Panc1 (cell line): ENCODE measurements at regions not wholly inside any gene's neighbourhood (a gene's known extent, or its start where the extent isn't known, plus 50 kb on each side); places are given as distances from the start of the nearest gene placed in this dataset.

ENCODE experiments used
- ATAC-seq: fragments of 200-7000 bp; cut with Tn5 transposase; 2 replicates; pipeline ENCODE4 v1.9.1; 2020; ENCODE audit warnings: mild to moderate bottlenecking, moderate library complexity
- BruUV-seq: library from RNA; stranded (reverse); fragments of 400-500 nt; replicated peaks from 2 replicates; lab custom pipeline; 2021; lab: Mats Ljungman, UMichigan
- CTCF ChIA-PET: fragments of 300-600 bp; sonication (Branson Sonifier 250); formaldehyde crosslinking; loops from one replicate; lab custom pipeline; 2022; ENCODE audit warnings: antibody characterized with exemption; lab: Charles Lee
- POLR2A ChIA-PET: fragments of 300-600 bp; sonication (Branson Sonifier 250); formaldehyde crosslinking; loops from one replicate; lab custom pipeline; 2022; ENCODE audit warnings: antibody characterized with exemption; lab: Charles Lee
- DNase-seq: peaks from one replicate; pipeline ENCODE4 v3.0.0-alpha.2; 2010; ENCODE audit warnings: low read depth, low spot score
- H3K27ac ChIP-seq: 2 replicates; pipeline ENCODE4 v1.5.1; 2011; ENCODE audit warnings: mild to moderate bottlenecking, low read length, inconsistent platforms
- H3K27me3 ChIP-seq: fragments of 200-500 bp; sonication (Bioruptor generic); 2 replicates; pipeline ENCODE4 v1.6.0; 2014; ENCODE audit warnings: low read length, inconsistent platforms; ENCODE audit not compliant: control insufficient read depth, insufficient read depth
- H3K36me3 ChIP-seq: fragments of 200-500 bp; sonication (Bioruptor generic); 2 replicates; pipeline ENCODE4 v1.5.1; 2014; ENCODE audit warnings: inconsistent platforms, mild to moderate bottlenecking, low read length, moderate library complexity; ENCODE audit not compliant: control insufficient read depth, insufficient read depth
- H3K4me1 ChIP-seq: 2 replicates; pipeline ENCODE4 v1.5.1; 2011; ENCODE audit warnings: inconsistent platforms, mild to moderate bottlenecking, low read length, moderate library complexity; ENCODE audit not compliant: control insufficient read depth, insufficient read depth
- H3K4me3 ChIP-seq, 2 experiments: 2 replicates each; pipeline ENCODE4 v1.5.1; 2011 to 2012; ENCODE audit warnings: low read depth in 2 of 2, low read length in 2 of 2, mild to moderate bottlenecking in 2 of 2, inconsistent platforms in 1 of 2, moderate library complexity in 1 of 2
- H3K9me3 ChIP-seq: fragments of 200-500 bp; sonication (Bioruptor generic); 2 replicates; pipeline ENCODE4 v1.5.1; 2014; ENCODE audit warnings: low read depth, mild to moderate bottlenecking, inconsistent platforms, low read length, moderate library complexity; ENCODE audit not compliant: control insufficient read depth, insufficient read depth
- POLR2AphosphoS5 ChIP-seq: IDR thresholded peaks from 2 replicates; pipeline ENCODE4 v1.6.1; 2012; ENCODE audit warnings: mild to moderate bottlenecking, low read depth, low read length, moderate library complexity
- SIN3A ChIP-seq: IDR thresholded peaks from 2 replicates; pipeline ENCODE4 v1.6.1; 2012; ENCODE audit warnings: low read depth, mild to moderate bottlenecking, low read length, moderate library complexity, borderline replicate concordance; ENCODE audit not compliant: insufficient read depth
- TCF7L2 ChIP-seq: IDR thresholded peaks from 2 replicates; pipeline ENCODE4 v1.6.1; 2011; ENCODE audit warnings: mild to moderate bottlenecking, low read depth, low read length, inconsistent platforms
- in situ Hi-C: cut with HindIII; loops from 2 replicates; pipeline ENCODE4 v1.10.0; 2016; ENCODE audit warnings: low sequenced_read_pairs, low pct_unique_long_range_greater_than_20kb
- intact Hi-C: fragments of 100-400 bp; cut with micrococcal nuclease; formaldehyde crosslinking; loops from one replicate; pipeline ENCODE4 v1.10.0; 2022; ENCODE audit not compliant: unreplicated experiment
- TF ChIP-seq, protein P1 (sequence below): fragments of 450-650 bp; IDR thresholded peaks from 2 replicates; pipeline ENCODE4 v1.5.1; 2017; ENCODE audit warnings: mild to moderate bottlenecking
- TF ChIP-seq, protein P2 (sequence below), 2 experiments: IDR thresholded peaks; 2 replicates each; pipeline ENCODE4 v1.6.1; 2011 to 2012; ENCODE audit warnings: low read depth in 2 of 2, control low read depth in 1 of 2, low read length in 1 of 2, mild to moderate bottlenecking in 1 of 2, moderate library complexity in 1 of 2; ENCODE audit not compliant: insufficient read depth in 1 of 2

- no TSS peak for BruUV-seq
- no peak for TF ChIP-seq POLR2AphosphoS5
- TF ChIP-seq TCF7L2, result no peak
- no peak for TF ChIP-seq SIN3A
- TF ChIP-seq, protein P1, sequence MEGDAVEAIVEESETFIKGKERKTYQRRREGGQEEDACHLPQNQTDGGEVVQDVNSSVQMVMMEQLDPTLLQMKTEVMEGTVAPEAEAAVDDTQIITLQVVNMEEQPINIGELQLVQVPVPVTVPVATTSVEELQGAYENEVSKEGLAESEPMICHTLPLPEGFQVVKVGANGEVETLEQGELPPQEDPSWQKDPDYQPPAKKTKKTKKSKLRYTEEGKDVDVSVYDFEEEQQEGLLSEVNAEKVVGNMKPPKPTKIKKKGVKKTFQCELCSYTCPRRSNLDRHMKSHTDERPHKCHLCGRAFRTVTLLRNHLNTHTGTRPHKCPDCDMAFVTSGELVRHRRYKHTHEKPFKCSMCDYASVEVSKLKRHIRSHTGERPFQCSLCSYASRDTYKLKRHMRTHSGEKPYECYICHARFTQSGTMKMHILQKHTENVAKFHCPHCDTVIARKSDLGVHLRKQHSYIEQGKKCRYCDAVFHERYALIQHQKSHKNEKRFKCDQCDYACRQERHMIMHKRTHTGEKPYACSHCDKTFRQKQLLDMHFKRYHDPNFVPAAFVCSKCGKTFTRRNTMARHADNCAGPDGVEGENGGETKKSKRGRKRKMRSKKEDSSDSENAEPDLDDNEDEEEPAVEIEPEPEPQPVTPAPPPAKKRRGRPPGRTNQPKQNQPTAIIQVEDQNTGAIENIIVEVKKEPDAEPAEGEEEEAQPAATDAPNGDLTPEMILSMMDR, result no peak
- TF ChIP-seq, protein P2, sequence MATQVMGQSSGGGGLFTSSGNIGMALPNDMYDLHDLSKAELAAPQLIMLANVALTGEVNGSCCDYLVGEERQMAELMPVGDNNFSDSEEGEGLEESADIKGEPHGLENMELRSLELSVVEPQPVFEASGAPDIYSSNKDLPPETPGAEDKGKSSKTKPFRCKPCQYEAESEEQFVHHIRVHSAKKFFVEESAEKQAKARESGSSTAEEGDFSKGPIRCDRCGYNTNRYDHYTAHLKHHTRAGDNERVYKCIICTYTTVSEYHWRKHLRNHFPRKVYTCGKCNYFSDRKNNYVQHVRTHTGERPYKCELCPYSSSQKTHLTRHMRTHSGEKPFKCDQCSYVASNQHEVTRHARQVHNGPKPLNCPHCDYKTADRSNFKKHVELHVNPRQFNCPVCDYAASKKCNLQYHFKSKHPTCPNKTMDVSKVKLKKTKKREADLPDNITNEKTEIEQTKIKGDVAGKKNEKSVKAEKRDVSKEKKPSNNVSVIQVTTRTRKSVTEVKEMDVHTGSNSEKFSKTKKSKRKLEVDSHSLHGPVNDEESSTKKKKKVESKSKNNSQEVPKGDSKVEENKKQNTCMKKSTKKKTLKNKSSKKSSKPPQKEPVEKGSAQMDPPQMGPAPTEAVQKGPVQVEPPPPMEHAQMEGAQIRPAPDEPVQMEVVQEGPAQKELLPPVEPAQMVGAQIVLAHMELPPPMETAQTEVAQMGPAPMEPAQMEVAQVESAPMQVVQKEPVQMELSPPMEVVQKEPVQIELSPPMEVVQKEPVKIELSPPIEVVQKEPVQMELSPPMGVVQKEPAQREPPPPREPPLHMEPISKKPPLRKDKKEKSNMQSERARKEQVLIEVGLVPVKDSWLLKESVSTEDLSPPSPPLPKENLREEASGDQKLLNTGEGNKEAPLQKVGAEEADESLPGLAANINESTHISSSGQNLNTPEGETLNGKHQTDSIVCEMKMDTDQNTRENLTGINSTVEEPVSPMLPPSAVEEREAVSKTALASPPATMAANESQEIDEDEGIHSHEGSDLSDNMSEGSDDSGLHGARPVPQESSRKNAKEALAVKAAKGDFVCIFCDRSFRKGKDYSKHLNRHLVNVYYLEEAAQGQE (IDR thresholded peaks at IDR 0.05; ENCODE audit: insufficient read depth in 1 of 2, low read depth in 2 of 2, low read length in 1 of 2), result no peak
- Histone ChIP-seq H3K36me3 (no peaks in the 10 kb centered on the region), H3K9me3 (no peaks in the 10 kb centered on the region), H3K4me1 (peaks cover 35% of the 10 kb centered on the region), H3K27me3 (no peaks in the 10 kb centered on the region), H3K27ac (peak overlapping the region; percentile 99; the same call in 1 of the 2 replicates), H3K4me3 (no peak overlapping the region)
- ATAC-seq (no peak), DNase-seq (no peak)
- ChIA-PET CTCF (no interaction called here), POLR2A (no interaction called here)
- in situ Hi-C loops (no loop called here), intact Hi-C loops (loop anchor here (5.0 kb wide), 1 partner anchor 88 kb away; the partner anchor contains the start of gene HOXC13)
Observed at GRCh38 chr12:53849656-53850055, 89.0 kb upstream of the HOXC13 start.

DNA sequence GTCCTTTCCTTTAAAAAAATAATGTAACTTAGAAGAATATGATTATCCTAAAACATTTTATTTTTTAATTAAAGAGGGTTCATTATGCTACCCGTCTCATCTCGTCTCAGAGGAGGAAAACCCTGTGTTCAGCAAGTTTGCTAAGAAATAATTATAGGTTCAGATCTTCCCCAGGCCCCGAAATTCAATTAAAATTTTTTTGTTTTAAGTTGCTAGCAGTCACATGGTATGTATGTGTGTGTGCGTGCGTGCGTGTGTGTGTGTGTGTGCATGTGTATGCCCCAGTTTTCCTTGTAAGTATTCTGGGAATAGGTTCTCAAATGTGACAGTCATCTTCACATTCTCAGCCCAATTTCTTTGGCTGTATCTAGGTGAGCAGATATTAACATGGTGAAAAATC is 86.6 kb upstream of the HOXC13 start:
- H3K4me3 ChIP-seq, result no peak overlapping the region
- intact Hi-C loops (no loop called here), in situ Hi-C loops (no loop called here)
- ChIA-PET CTCF (no interaction called here), POLR2A (interaction anchor here (0.6 kb wide), 1 partner anchor 58 kb away, joined by 18 read pairs; no protein-coding TSS in a partner anchor)
- no peaks in the 10 kb centered on the region for H3K27me3 ChIP-seq
- H3K36me3 ChIP-seq, result no peaks in the 10 kb centered on the region
- H3K27ac ChIP-seq, result peak overlapping the region; percentile 61; the same call in 1 of the 2 replicates
- ATAC-seq (no peak), DNase-seq (no peak)
- BruUV-seq, result no TSS peak
- no peaks in the 10 kb centered on the region for H3K9me3 ChIP-seq
- TF ChIP-seq SIN3A, result no peak
- TF ChIP-seq, protein P1, result no peak
- no peak for TF ChIP-seq TCF7L2
- TF ChIP-seq POLR2AphosphoS5, result no peak
- TF ChIP-seq, protein P2 (IDR thresholded peaks at IDR 0.05; ENCODE audit: insufficient read depth in 1 of 2, low read depth in 2 of 2, low read length in 1 of 2), result no peak
- peaks cover 11% of the 10 kb centered on the region for H3K4me1 ChIP-seq
